ENCODE measurements at regions not wholly inside any gene's neighbourhood (a gene's known extent, or its start where the extent isn't known, plus 50 kb on each side); places are given as distances from the start of the nearest gene placed in this dataset.

DNA sequence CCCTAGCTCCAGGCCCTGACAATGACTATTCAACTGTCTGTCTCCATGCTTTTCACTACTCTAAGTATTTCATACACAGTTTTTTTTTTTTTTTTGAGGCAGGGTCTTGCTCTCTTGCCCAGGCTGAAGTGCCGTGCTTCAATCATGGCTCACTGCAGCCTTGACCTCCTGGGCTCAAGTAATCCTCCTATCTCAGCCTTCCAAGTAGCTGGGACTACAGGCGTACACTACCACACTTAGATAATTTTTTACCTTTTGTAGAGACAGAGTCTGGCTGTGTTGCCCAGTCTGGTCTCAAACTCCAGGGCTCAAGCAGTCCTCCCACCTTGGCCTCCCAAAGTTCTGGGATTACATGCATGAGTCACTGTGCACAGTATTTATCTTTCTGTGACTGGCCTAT lies 815.4 kb downstream of the DACH1 start:
- Histone ChIP-seq H3K36me3 (replicated peaks in 1 of 2; ENCODE audit: control insufficient read depth in 1 of 2, insufficient read depth in 2 of 2, low read length in 2 of 2) (no peaks in the 10 kb centered on the region), H3K4me2 (ENCODE audit: low read depth, low read length) (no peak overlapping the region), H3K4me3 (replicated peaks in 1 of 3; ENCODE audit: insufficient read depth in 1 of 3, low read depth in 2 of 3, low read length in 3 of 3) (no peak overlapping the region), H3K79me2 (ENCODE audit: insufficient read depth, low read length) (no peaks in the 10 kb centered on the region), H2AFZ (ENCODE audit: low read length) (no peak overlapping the region), H3K27me3 (ENCODE audit: control insufficient read depth in 1 of 2, insufficient read depth in 2 of 2, low read length in 2 of 2) (no peaks in the 10 kb centered on the region), H3K9me3 (ENCODE audit: low read length) (no peaks in the 10 kb centered on the region), H3K9ac (ENCODE audit: insufficient read depth, low read depth, low read length) (no peak overlapping the region), H3K4me1 (ENCODE audit: insufficient read depth, low read length) (peaks cover 10% of the 10 kb centered on the region), H3K27ac (ENCODE audit: extremely low read length, insufficient read depth, low read length) (no peak overlapping the region), H4K20me1 (ENCODE audit: insufficient read depth, low read length) (no peaks in the 10 kb centered on the region)
- in situ Hi-C loops (cut with HindIII; ENCODE audit: extremely low pct_ligation_motif_present, low pct_unique_long_range_greater_than_20kb), result no loop called here
- intact Hi-C loops (cut with micrococcal nuclease; ENCODE audit: unreplicated experiment), result no loop called here
- no TSS peak for BruUV-seq (replicated peaks)
- WGBS (ENCODE audit: low lambda C conversion rate), result 51% methylated on average over 2 of the region's 2 CpGs
- ChIA-PET POLR2A (no interaction called here), CTCF (ENCODE audit: low intra/inter-chr PET ratio, low total read pairs) (no interaction called here)
- TF ChIP-seq ZNF121 (CRISPR knock-in tag; IDR thresholded peaks at IDR 0.05) (peak; percentile 36), RARA (CRISPR knock-in tag; IDR thresholded peaks at IDR 0.05) (no peak)
- DNase-seq (ENCODE audit: low spot score), result no peak
- no peak for ATAC-seq
- FAIRE-seq, result no peak

DNA sequence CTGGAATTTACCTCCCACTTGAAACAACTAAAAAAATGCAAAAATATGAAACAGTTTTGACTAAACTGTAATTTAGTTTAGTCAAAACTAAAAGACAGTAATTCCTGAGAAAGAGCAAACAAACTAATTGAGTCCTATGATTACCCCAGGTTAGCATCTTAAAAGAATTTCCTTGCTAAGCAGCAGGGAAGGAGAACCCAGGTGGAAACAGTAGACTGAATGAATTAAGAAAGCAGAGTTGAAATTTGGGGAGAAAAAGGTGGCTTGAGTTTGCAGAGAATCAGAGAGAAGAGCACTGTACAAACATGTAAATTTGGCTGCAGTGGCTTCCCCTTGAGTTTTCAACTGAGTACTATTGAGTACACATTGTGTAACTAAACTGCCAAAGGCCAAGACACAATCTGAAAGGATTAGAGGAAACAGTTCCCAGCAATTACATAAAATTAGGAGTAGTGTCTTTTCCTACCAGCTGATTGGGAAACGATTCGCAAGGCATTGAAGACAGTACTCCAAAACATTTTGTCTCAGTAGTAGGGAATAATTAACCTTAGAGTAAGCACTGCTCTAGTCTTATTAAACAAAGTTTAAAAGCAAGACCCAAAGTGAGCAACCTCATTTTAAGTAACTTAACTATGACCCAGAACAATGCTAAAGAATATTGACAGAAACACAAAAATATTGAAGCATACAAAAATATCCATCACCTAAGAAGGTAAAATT lies 820.5 kb downstream of the DACH1 start:
- Histone ChIP-seq H3K36me3 (replicated peaks in 1 of 2; ENCODE audit: control insufficient read depth in 1 of 2, insufficient read depth in 2 of 2, low read length in 2 of 2) (no peaks in the 10 kb centered on the region), H3K4me2 (ENCODE audit: low read depth, low read length) (peak overlapping the region; percentile 18; the same call in 1 of the 2 replicates)
- 0% methylated on average over 2 of the region's 2 CpGs for WGBS (ENCODE audit: low lambda C conversion rate)

More for the DNA sequence above, 820.5 kb downstream of the DACH1 start:
- Histone ChIP-seq H3K9me3 (ENCODE audit: low read length) (no peaks in the 10 kb centered on the region), H4K20me1 (ENCODE audit: insufficient read depth, low read length) (no peaks in the 10 kb centered on the region), H3K4me3 (replicated peaks in 1 of 3; ENCODE audit: insufficient read depth in 1 of 3, low read depth in 2 of 3, low read length in 3 of 3) (no peak overlapping the region), H3K4me1 (ENCODE audit: insufficient read depth, low read length) (peaks cover 16% of the 10 kb centered on the region), H3K27ac (ENCODE audit: extremely low read length, insufficient read depth, low read length) (no peak overlapping the region), H3K79me2 (ENCODE audit: insufficient read depth, low read length) (no peaks in the 10 kb centered on the region), H2AFZ (ENCODE audit: low read length) (no peak overlapping the region), H3K9ac (ENCODE audit: insufficient read depth, low read depth, low read length) (no peak overlapping the region), H3K27me3 (ENCODE audit: control insufficient read depth in 1 of 2, insufficient read depth in 2 of 2, low read length in 2 of 2) (no peaks in the 10 kb centered on the region)
- no TSS peak for BruUV-seq (replicated peaks)
- ChIA-PET POLR2A (no interaction called here), CTCF (ENCODE audit: low intra/inter-chr PET ratio, low total read pairs) (no interaction called here)
- intact Hi-C loops (cut with micrococcal nuclease; ENCODE audit: unreplicated experiment) (no loop called here), in situ Hi-C loops (cut with HindIII; ENCODE audit: extremely low pct_ligation_motif_present, low pct_unique_long_range_greater_than_20kb) (no loop called here)
- peak; percentile 62 for ATAC-seq
- no peak for FAIRE-seq
- no peak for DNase-seq (ENCODE audit: low spot score)
- TF ChIP-seq ZNF577 (CRISPR knock-in tag; IDR thresholded peaks at IDR 0.05; ENCODE audit: borderline replicate concordance, low read depth), result no peak
- TF ChIP-seq ZNF101 (CRISPR knock-in tag; IDR thresholded peaks at IDR 0.05; ENCODE audit: borderline replicate concordance, low read depth), result no peak
- TF ChIP-seq, protein P1, sequence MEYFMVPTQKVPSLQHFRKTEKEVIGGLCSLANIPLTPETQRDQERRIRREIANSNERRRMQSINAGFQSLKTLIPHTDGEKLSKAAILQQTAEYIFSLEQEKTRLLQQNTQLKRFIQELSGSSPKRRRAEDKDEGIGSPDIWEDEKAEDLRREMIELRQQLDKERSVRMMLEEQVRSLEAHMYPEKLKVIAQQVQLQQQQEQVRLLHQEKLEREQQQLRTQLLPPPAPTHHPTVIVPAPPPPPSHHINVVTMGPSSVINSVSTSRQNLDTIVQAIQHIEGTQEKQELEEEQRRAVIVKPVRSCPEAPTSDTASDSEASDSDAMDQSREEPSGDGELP (IDR thresholded peaks at IDR 0.05; ENCODE audit: borderline replicate concordance, low read depth), result peak; percentile 34; the same call in 1 of the 2 replicates
- TF ChIP-seq TAF1 (CRISPR knock-in tag; IDR thresholded peaks at IDR 0.05), result no peak
- TF ChIP-seq, protein P2, sequence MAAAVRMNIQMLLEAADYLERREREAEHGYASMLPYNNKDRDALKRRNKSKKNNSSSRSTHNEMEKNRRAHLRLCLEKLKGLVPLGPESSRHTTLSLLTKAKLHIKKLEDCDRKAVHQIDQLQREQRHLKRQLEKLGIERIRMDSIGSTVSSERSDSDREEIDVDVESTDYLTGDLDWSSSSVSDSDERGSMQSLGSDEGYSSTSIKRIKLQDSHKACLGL (CRISPR knock-in tag; IDR thresholded peaks at IDR 0.05), result no peak
- TF ChIP-seq, protein P3, sequence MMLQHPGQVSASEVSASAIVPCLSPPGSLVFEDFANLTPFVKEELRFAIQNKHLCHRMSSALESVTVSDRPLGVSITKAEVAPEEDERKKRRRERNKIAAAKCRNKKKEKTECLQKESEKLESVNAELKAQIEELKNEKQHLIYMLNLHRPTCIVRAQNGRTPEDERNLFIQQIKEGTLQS (CRISPR knock-in tag; IDR thresholded peaks at IDR 0.05), result no peak
- TF ChIP-seq, protein P4, sequence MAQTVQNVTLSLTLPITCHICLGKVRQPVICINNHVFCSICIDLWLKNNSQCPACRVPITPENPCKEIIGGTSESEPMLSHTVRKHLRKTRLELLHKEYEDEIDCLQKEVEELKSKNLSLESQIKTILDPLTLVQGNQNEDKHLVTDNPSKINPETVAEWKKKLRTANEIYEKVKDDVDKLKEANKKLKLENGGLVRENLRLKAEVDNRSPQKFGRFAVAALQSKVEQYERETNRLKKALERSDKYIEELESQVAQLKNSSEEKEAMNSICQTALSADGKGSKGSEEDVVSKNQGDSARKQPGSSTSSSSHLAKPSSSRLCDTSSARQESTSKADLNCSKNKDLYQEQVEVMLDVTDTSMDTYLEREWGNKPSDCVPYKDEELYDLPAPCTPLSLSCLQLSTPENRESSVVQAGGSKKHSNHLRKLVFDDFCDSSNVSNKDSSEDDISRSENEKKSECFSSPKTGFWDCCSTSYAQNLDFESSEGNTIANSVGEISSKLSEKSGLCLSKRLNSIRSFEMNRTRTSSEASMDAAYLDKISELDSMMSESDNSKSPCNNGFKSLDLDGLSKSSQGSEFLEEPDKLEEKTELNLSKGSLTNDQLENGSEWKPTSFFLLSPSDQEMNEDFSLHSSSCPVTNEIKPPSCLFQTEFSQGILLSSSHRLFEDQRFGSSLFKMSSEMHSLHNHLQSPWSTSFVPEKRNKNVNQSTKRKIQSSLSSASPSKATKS (CRISPR knock-in tag; IDR thresholded peaks at IDR 0.05), result no peak
- no peak for TF ChIP-seq GFI1 (CRISPR knock-in tag; IDR thresholded peaks at IDR 0.05; ENCODE audit: borderline replicate concordance)
- peak; percentile 69; the same call in 1 of the 2 replicates for TF ChIP-seq HNRNPUL1 (IDR thresholded peaks at IDR 0.05; ENCODE audit: low read depth, low read length)
- TF ChIP-seq SOX13 (IDR thresholded peaks at IDR 0.05), result no peak
- peak in 1 of 2 experiments; percentile 15; a peak in 1 of 4 replicates for TF ChIP-seq SOX13 (CRISPR knock-in tag; conservative IDR thresholded peaks at IDR 0.05 in 1 of 2, IDR thresholded peaks at IDR 0.05 in 1 of 2)
- TF ChIP-seq NR1H2 (CRISPR knock-in tag; IDR thresholded peaks at IDR 0.05; ENCODE audit: borderline replicate concordance, low read depth), result no peak
- TF ChIP-seq ZNF619 (CRISPR knock-in tag; IDR thresholded peaks at IDR 0.05), result no peak
